Right lobe of liver (tissue), 4 donors: ENCODE measurements at regions not wholly inside any gene's neighbourhood (a gene's known extent, or its start where the extent isn't known, plus 50 kb on each side); places are given as distances from the start of the nearest gene placed in this dataset.

ENCODE experiments used
- CTCF ChIP-seq, 4 donors: fragments of 200-600 bp in 3 of 4; fragments of 450-650 bp in 1 of 4; IDR thresholded peaks; one replicate each; pipeline versions ENCODE4 v1.5.1 to v1.8.0; 2016 to 2022; ENCODE audit warnings: antibody characterized with exemption in 4 of 4, mild to moderate bottlenecking in 2 of 4
- POLR2A ChIP-seq: fragments of 450-650 bp; IDR thresholded peaks from one replicate; pipeline ENCODE4 v1.6.1; 2017; ENCODE audit warnings: antibody characterized with exemption, mild to moderate bottlenecking
- donor health status: DM: no; HTN: no; CAD: no.
- donor health status: DM: no; HTN: no; CAD: no.
- donor health status: DM: no; HTN: yes; CAD: no.

GRCh38 chrX:125681507-125681906, 361.8 kb downstream of the TEX13C start:
- TF ChIP-seq CTCF (IDR thresholded peaks at IDR 0.05) = no peak
- no peak for TF ChIP-seq POLR2A
